ENCODE measurements at regions not wholly inside any gene's neighbourhood (a gene's known extent, or its start where the extent isn't known, plus 50 kb on each side); places are given as distances from the start of the nearest gene placed in this dataset.

DNA sequence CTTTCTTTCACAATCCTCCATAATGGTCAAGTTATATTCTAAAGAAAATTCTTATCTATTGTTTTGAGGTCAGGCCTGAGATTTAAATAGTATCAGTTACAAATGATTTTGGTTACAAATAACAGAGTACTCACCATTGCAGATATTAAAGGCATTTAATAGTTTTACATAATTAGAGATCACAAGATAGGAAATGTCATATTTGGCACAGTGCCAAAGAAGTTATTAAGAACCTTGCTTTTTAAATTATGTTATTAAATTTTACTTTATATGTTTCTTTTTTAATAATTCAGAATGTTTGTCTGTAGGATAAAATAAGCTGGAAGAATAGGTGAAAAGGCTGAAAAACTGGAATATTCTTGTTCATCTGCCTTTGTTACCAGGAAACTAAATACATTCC, 1174.7 kb downstream of the PCDH18 start:
- no peak for DNase-seq (ENCODE audit: low read depth in 1 of 2, low spot score in 1 of 2)
- no peak for TF ChIP-seq POLR2AphosphoS5 (IDR thresholded peaks at IDR 0.05; ENCODE audit: low read depth)
- TF ChIP-seq, protein P1, sequence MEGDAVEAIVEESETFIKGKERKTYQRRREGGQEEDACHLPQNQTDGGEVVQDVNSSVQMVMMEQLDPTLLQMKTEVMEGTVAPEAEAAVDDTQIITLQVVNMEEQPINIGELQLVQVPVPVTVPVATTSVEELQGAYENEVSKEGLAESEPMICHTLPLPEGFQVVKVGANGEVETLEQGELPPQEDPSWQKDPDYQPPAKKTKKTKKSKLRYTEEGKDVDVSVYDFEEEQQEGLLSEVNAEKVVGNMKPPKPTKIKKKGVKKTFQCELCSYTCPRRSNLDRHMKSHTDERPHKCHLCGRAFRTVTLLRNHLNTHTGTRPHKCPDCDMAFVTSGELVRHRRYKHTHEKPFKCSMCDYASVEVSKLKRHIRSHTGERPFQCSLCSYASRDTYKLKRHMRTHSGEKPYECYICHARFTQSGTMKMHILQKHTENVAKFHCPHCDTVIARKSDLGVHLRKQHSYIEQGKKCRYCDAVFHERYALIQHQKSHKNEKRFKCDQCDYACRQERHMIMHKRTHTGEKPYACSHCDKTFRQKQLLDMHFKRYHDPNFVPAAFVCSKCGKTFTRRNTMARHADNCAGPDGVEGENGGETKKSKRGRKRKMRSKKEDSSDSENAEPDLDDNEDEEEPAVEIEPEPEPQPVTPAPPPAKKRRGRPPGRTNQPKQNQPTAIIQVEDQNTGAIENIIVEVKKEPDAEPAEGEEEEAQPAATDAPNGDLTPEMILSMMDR (IDR thresholded peaks at IDR 0.05; ENCODE audit: insufficient read depth, low read length): no peak
- TF ChIP-seq, protein P2, sequence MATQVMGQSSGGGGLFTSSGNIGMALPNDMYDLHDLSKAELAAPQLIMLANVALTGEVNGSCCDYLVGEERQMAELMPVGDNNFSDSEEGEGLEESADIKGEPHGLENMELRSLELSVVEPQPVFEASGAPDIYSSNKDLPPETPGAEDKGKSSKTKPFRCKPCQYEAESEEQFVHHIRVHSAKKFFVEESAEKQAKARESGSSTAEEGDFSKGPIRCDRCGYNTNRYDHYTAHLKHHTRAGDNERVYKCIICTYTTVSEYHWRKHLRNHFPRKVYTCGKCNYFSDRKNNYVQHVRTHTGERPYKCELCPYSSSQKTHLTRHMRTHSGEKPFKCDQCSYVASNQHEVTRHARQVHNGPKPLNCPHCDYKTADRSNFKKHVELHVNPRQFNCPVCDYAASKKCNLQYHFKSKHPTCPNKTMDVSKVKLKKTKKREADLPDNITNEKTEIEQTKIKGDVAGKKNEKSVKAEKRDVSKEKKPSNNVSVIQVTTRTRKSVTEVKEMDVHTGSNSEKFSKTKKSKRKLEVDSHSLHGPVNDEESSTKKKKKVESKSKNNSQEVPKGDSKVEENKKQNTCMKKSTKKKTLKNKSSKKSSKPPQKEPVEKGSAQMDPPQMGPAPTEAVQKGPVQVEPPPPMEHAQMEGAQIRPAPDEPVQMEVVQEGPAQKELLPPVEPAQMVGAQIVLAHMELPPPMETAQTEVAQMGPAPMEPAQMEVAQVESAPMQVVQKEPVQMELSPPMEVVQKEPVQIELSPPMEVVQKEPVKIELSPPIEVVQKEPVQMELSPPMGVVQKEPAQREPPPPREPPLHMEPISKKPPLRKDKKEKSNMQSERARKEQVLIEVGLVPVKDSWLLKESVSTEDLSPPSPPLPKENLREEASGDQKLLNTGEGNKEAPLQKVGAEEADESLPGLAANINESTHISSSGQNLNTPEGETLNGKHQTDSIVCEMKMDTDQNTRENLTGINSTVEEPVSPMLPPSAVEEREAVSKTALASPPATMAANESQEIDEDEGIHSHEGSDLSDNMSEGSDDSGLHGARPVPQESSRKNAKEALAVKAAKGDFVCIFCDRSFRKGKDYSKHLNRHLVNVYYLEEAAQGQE (IDR thresholded peaks at IDR 0.05; ENCODE audit: insufficient replicate concordance, low read depth): no peak
- no peak for TF ChIP-seq SPI1 (IDR thresholded peaks at IDR 0.05; ENCODE audit: borderline replicate concordance, low read depth)
- no peak for TF ChIP-seq GABPA (IDR thresholded peaks at IDR 0.05; ENCODE audit: low read depth)
- no peaks in the 10 kb centered on the region for H3K27me3 ChIP-seq (ENCODE audit: insufficient read depth, poor library complexity, severe bottlenecking)
- H3K27ac ChIP-seq (replicated peaks): no peak overlapping the region
- H3K4me3 ChIP-seq (replicated peaks; ENCODE audit: insufficient read depth, low read length): no peak overlapping the region

DNA sequence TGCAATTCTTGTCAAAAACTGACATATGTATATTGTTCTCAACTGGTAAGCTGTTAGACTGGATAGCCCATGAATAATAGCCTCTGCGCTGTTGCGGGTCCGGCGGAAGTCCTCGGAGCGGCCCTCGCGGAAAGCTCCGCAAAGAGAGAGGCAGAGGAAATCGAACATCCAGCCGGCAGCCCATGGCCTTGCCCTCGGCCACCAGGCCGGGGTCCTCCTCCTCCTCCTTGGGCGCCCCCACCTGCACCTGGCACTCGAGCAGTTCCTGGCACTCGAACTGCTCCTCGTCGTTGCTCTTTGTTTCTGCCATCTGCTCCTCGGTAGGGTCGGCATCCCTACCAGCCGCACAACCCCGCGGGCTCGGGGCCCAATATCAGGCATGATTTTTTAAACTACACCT, 1176.3 kb downstream of the PCDH18 start:
- no peaks in the 10 kb centered on the region for H3K27me3 ChIP-seq (ENCODE audit: insufficient read depth, poor library complexity, severe bottlenecking)
- H3K4me3 ChIP-seq (replicated peaks; ENCODE audit: insufficient read depth, low read length): no peak overlapping the region
- no peak overlapping the region for H3K27ac ChIP-seq (replicated peaks)
- no peak for DNase-seq (ENCODE audit: low read depth in 1 of 2, low spot score in 1 of 2)
- TF ChIP-seq GABPA (IDR thresholded peaks at IDR 0.05; ENCODE audit: low read depth): no peak
- no peak for TF ChIP-seq POLR2AphosphoS5 (IDR thresholded peaks at IDR 0.05; ENCODE audit: low read depth)
- TF ChIP-seq, protein P1 (IDR thresholded peaks at IDR 0.05; ENCODE audit: insufficient read depth, low read length): no peak
- TF ChIP-seq SPI1 (IDR thresholded peaks at IDR 0.05; ENCODE audit: borderline replicate concordance, low read depth): no peak
- TF ChIP-seq, protein P2 (IDR thresholded peaks at IDR 0.05; ENCODE audit: insufficient replicate concordance, low read depth): no peak

DNA sequence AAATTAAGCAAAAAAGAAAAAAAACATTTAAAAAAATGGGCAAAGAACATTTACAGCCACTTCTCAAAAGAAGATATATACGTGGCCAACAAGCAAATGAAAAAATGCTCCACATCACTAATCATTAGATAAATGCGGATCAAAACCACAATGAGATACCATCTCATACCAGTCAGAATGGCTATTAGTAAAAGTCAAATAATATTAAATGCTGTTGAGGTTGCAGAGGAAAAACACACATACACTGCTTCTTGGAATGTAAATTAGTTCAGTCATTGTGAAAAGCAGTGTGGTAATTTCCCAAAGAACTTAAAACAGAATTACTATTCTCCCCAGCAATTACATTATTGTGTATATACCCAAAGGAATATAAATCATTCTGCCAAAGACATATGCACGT, 1189.0 kb downstream of the PCDH18 start:
- Histone ChIP-seq H3K27me3 (ENCODE audit: insufficient read depth, poor library complexity, severe bottlenecking) (no peaks in the 10 kb centered on the region), H3K4me3 (replicated peaks; ENCODE audit: insufficient read depth, low read length) (no peak overlapping the region), H3K27ac (replicated peaks) (no peak overlapping the region)
- no peak for DNase-seq (ENCODE audit: low read depth in 1 of 2, low spot score in 1 of 2)
- TF ChIP-seq SPI1 (IDR thresholded peaks at IDR 0.05; ENCODE audit: borderline replicate concordance, low read depth) (no peak), POLR2AphosphoS5 (IDR thresholded peaks at IDR 0.05; ENCODE audit: low read depth) (no peak), GABPA (IDR thresholded peaks at IDR 0.05; ENCODE audit: low read depth) (no peak)
- TF ChIP-seq, protein P2 (IDR thresholded peaks at IDR 0.05; ENCODE audit: insufficient replicate concordance, low read depth): no peak
- TF ChIP-seq, protein P1 (IDR thresholded peaks at IDR 0.05; ENCODE audit: insufficient read depth, low read length): no peak

Data from HL-60 (cell line).